ENCODE measurements at regions not wholly inside any gene's neighbourhood (a gene's known extent, or its start where the extent isn't known, plus 50 kb on each side); places are given as distances from the start of the nearest gene placed in this dataset.

GRCh38 chr6:33950472-33950881 lies 146.7 kb upstream of the MLN start:
- TF ChIP-seq, protein P1, sequence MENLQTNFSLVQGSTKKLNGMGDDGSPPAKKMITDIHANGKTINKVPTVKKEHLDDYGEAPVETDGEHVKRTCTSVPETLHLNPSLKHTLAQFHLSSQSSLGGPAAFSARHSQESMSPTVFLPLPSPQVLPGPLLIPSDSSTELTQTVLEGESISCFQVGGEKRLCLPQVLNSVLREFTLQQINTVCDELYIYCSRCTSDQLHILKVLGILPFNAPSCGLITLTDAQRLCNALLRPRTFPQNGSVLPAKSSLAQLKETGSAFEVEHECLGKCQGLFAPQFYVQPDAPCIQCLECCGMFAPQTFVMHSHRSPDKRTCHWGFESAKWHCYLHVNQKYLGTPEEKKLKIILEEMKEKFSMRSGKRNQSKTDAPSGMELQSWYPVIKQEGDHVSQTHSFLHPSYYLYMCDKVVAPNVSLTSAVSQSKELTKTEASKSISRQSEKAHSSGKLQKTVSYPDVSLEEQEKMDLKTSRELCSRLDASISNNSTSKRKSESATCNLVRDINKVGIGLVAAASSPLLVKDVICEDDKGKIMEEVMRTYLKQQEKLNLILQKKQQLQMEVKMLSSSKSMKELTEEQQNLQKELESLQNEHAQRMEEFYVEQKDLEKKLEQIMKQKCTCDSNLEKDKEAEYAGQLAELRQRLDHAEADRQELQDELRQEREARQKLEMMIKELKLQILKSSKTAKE (IDR thresholded peaks at IDR 0.05; ENCODE audit: low read depth, poor library complexity, severe bottlenecking), result no peak
- no peak for TF ChIP-seq CTCF (IDR thresholded peaks at IDR 0.05 in 2 of 3, conservative IDR thresholded peaks at IDR 0.05 in 1 of 3; ENCODE audit: control insufficient read depth in 2 of 3, extremely low read depth in 1 of 3, insufficient read depth in 1 of 3, low read depth in 3 of 3, low read length in 3 of 3)
- TF ChIP-seq MTA3 (IDR thresholded peaks at IDR 0.05; ENCODE audit: borderline replicate concordance, low read length), result no peak
- TF ChIP-seq, protein P2, sequence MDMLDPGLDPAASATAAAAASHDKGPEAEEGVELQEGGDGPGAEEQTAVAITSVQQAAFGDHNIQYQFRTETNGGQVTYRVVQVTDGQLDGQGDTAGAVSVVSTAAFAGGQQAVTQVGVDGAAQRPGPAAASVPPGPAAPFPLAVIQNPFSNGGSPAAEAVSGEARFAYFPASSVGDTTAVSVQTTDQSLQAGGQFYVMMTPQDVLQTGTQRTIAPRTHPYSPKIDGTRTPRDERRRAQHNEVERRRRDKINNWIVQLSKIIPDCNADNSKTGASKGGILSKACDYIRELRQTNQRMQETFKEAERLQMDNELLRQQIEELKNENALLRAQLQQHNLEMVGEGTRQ (IDR thresholded peaks at IDR 0.05; ENCODE audit: borderline replicate concordance, low read depth, low read length), result no peak
- TF ChIP-seq WRNIP1 (IDR thresholded peaks at IDR 0.05; ENCODE audit: borderline replicate concordance, low read depth, low read length), result no peak
- TF ChIP-seq NFIC (IDR thresholded peaks at IDR 0.05; ENCODE audit: low read depth, low read length), result no peak
- TF ChIP-seq, protein P3, sequence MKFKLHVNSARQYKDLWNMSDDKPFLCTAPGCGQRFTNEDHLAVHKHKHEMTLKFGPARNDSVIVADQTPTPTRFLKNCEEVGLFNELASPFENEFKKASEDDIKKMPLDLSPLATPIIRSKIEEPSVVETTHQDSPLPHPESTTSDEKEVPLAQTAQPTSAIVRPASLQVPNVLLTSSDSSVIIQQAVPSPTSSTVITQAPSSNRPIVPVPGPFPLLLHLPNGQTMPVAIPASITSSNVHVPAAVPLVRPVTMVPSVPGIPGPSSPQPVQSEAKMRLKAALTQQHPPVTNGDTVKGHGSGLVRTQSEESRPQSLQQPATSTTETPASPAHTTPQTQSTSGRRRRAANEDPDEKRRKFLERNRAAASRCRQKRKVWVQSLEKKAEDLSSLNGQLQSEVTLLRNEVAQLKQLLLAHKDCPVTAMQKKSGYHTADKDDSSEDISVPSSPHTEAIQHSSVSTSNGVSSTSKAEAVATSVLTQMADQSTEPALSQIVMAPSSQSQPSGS (IDR thresholded peaks at IDR 0.05; ENCODE audit: low read length), result no peak
- no peak for TF ChIP-seq NKRF (conservative IDR thresholded peaks at IDR 0.05)
- TF ChIP-seq SIN3A (IDR thresholded peaks at IDR 0.05; ENCODE audit: low read depth, low read length), result no peak
- TF ChIP-seq SMC3 (IDR thresholded peaks at IDR 0.05; ENCODE audit: borderline replicate concordance, low read length), result no peak
- no peak for TF ChIP-seq ZNF384 (IDR thresholded peaks at IDR 0.05; ENCODE audit: borderline replicate concordance, low read depth, low read length)
- no peak for TF ChIP-seq ZNF24 (IDR thresholded peaks at IDR 0.05)
